ENCODE measurements at regions not wholly inside any gene's neighbourhood (a gene's known extent, or its start where the extent isn't known, plus 50 kb on each side); places are given as distances from the start of the nearest gene placed in this dataset.

- TF ChIP-seq POLR2A (IDR thresholded peaks at IDR 0.05) (no peak), CTCF (IDR thresholded peaks at IDR 0.05) (no peak)
Observed at GRCh38 chr6:142635130-142635529, 309.8 kb downstream of the HIVEP2 start.
